ENCODE measurements at regions not wholly inside any gene's neighbourhood (a gene's known extent, or its start where the extent isn't known, plus 50 kb on each side); places are given as distances from the start of the nearest gene placed in this dataset.

GRCh38 chr5:171512397-171512796 lies 93.0 kb downstream of the FGF18 start:
- TF ChIP-seq CTCF (IDR thresholded peaks at IDR 0.05) (no peak), EZH2 (IDR thresholded peaks at IDR 0.05; ENCODE audit: borderline replicate concordance, insufficient read depth, low read depth, low read length, poor library complexity, severe bottlenecking) (no peak)
